HG02885 (cell line): ENCODE measurements at regions not wholly inside any gene's neighbourhood (a gene's known extent, or its start where the extent isn't known, plus 50 kb on each side); places are given as distances from the start of the nearest gene placed in this dataset.

Source experiments
- ATAC-seq: cut with Tn5 transposase; IDR thresholded peaks from one replicate; pipeline ENCODE4 v1.9.1; 2021; ENCODE audit warnings: mild to moderate bottlenecking; ENCODE audit not compliant: unreplicated experiment, poor library complexity

DNA sequence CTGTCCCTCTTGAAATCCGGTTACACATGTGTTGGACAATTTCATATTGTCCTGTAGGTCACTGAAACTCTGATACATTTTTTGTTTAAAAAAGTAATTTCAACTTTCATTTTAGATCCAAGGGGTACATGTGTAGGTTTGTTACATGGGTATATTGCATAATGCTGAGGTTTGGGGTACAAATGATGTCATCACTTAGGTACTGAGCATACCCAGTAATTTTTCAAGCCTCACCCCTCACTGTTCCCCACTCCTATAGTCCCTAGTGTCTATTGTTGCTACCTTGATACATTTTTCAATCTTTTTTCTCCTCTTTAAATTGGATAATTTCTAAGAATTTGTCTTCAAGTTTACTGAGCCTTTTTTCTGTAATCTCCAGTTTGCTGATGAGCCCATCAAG lies 483.0 kb downstream of the DHX35 start:
- no peak for ATAC-seq

DNA sequence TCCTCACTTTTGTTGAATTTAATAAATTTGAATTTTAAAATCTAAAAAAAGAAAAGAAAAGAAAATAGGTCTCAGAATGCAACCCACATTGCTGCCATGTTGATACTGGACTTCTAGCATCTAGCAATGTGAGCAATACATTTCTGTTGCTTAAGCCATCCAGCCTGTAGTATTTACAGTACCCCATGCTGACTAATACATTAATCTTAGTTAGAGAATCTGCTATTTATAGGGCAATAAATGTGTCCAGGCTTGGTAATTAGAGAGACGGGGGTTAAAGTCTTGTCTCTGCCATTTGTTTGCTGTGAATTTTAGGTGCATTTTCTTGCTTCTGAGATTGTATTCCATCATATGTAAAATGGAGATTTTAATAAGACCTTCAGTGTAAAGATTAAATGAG lies 471.3 kb downstream of the DHX35 start:
- ATAC-seq: no peak

DNA sequence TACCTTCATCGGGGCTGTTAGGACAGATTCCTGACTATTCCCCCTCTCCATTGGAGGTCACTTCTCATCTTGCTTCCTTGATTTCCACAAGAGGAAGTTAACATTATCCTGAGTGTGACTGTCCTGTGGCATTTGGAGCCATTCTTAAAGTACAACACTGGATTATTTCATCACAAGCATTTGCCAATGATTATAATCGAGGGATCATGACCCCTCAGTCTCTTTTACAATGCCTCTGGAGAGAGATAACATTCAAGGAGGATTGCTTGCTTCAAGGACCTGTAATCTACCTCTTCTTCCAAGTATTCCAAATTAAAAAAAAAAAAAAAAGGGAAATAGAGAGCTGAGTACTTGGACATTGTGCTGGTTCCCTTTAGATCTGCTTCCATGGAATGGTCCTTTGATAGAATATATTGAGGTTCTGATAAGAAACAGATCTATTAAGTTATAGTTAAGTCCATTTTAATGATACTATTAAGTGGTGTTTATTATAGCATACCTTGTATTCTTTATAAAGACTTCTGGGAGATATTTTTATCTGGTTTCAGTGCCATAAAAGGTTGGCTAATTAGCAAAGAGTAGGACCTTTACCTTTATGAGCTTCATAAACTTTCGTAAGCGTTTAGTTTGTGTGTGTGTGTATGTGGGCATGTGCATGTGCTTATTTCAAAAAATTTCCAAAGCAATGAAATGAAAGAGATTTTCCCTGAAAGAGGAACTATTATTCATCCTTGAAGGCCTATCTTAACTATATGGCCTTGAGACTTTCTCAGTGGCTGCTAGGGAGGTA lies 469.1 kb downstream of the DHX35 start:
- no peak for ATAC-seq

DNA sequence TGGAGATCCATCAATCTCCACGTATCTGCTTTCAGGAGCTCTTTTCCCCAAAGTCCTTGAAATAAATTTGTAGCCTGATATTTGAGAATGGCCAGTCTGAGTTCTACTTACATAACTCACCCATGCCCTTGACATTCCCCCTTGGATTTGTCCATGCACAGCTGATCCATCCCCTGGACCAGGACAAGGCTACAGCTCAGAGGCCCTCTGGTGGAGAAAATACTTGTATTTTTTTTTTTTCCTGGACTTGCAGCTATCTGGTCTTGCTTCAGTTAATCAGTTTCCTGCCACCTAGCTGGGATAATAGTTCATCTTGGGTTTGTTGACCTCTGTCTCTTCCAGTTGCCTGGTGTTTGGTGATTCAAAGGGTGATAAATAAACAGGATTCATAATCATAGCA lies 467.6 kb downstream of the DHX35 start:
- ATAC-seq: no peak

DNA sequence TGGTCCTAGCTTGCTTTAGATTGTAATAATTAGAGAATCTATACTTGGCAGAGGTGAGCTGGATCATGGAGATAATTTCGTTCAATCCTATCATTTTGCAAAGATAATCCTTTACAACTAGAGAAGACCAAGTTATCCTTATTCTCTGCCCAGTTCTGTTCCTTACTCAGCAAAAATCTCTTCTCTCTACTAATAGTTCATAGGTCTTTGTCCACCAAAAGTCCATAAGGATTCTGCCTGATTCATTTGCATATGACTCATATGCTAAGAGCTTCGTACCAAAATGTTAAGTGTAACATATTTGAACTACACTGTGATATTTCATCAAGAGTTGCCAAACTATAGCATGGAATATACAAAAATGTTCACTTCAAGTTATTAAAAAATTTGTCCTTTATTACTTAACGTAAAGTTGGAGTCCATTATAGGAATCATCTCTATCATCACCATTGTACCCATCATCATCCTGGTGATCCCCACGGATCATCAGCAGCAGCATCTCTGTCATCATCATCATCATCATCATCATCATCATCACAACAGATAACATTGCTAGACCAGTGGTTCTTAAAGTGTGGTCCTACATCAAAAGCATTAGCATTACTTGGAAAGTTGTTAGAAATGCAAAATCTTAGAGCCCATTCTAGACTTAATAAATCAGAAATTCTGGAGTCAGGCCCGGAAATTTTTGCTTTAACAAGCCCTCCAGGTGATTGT lies 463.0 kb downstream of the DHX35 start:
- no peak for ATAC-seq

DNA sequence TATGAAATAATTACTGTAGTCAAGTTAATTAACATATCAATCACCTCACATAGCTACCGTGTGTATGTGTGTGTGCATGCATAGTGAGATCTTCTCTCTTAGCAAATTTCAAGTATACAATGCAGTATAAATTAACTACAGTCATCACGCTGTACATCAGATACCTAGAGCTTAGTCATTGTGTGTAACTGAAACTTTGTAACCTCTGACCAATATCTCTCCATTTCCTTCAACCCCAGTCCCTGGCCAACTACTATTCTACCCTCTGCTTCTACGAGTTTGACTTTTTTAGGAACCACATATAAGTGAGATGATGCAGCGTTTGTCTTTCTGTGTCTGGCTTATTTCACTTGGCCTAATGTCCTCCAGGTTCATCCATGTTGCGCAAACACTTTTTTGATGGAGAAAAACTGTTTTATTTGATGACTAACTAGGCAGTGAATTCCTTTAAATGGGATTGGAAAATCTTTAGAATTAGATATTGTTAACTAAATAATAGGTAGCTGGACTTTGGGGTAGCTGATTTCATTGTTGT lies 459.5 kb downstream of the DHX35 start:
- ATAC-seq: no peak

DNA sequence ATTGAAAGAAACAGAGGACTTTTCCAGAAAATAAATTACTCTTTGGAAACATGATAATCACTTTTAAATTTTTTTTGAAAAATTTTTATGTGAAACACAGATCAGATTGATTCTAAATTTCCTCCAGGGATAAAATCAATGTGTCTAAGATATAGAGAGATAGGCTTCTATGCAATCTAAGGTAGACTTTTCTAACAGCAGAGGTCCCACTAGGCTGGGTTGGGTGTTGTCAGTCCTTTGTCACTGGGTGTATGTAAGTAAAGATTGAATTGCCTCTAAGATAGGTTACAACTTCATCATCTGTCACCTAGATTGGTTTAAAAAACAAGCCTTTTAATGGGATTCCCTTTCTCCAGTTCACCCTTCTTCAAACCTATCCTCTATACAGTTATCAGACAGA lies 449.9 kb downstream of the DHX35 start:
- ATAC-seq: no peak

DNA sequence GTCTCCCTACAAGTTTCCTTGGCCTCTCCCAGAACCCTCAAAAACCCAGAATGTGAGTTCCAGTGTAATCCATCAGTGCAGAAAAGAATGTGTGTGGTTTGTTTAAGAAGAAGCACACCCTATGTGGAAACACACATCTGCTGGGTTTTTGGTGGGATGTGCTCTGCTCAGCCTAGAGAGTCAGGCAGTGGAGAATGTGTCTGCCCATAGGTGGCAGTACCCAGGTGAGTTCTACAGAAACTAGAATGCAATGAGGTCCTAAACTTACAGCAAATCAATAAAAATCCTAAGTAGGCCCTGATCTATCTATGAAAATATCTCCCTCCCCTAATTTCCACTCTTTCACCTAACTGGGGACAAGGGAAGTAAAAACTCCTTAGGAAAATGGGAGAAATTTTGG lies 437.3 kb downstream of the DHX35 start:
- no peak for ATAC-seq

DNA sequence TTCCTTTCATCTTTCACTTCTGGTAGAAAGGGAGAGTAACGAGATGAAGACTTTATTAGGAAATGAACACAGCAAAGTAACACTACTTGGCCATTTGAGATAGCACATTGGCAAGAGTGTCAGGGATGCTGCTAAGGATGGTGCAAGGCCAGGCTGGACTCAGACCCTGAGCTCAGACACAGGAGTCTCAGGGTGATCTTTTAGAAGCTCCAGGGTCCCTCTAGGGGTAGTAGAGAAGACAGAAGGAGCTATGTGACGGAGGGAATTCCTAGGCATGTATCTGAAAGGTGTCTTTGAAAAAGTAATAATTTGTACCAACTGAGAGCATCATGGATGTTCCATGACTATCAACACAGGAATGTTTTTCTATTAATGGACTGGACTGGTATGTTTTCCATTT lies 436.5 kb downstream of the DHX35 start:
- no peak for ATAC-seq

DNA sequence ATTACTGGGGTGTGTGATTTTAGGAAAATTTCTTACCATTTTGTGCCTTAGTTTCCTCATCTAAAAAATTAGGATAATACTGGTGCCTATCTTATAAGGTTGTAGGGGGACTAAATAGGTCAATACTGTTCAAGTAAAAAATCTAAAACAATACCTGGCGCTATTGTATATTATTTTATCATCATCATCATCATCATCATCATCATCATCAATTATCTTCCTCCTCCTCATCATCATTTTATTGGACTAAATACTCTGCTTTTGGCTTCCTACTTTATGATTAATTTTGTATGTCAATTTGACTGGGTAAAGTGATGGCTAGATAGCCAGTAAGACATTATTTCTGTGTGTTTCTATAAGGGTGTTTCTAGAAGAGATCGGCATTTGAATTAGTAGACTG lies 435.5 kb downstream of the DHX35 start:
- no peak for ATAC-seq

DNA sequence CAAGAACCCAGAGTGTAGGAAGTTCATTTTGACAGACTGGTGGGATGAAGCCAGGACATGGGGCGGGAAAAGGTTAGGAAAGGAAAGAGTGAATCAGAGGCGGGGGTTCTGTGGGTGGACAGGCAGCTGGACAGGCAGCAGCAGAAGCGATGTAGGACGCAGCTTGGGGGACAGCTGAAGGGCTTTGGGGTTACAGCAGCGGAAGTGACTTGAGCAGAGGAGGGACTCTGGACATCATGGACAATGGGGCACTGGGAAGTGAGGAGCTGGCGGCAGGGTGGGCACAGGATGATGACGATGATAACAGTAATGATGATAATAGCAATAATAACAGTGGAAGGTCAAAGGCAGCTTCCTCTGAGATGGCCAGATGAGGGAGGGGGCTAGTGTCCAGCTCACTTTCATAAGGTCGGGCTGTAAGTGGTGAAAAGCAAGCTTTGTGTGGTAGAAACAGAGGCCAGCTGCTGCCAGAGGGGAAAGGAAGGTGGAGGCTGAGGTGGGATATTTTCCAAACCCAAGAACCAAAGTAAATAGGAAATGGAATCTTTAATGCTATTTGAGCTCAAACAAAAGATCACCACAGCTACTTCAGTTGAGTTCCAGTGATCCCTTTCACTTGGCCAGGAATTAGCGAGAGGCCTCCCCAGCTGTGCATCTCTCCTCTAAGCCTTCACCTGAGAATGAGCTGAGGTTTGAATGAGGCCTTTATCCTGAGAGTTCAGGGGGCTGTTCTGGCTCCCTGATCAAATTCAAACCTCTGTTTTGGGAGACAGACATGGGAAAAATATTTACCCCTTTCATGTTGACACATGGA lies 433.5 kb downstream of the DHX35 start:
- no peak for ATAC-seq

DNA sequence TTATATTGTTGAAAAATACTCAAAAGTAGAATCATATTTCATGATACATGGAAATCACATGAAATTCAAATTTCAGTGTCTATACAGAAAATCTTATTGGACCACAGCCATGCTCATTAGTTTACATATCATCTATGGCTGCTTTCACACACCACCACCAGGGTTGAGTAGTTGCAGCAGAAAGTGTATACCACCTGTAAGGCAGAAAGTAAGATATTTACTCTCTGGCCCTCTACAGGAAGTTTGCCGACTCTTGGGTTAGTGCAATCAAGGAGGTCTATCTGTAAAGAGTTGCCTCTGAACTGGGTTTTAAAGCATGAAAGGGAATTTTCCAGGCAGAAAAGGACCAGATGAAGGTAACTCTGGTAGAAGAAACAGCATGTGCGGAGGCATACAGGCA lies 432.3 kb downstream of the DHX35 start:
- no peak for ATAC-seq

DNA sequence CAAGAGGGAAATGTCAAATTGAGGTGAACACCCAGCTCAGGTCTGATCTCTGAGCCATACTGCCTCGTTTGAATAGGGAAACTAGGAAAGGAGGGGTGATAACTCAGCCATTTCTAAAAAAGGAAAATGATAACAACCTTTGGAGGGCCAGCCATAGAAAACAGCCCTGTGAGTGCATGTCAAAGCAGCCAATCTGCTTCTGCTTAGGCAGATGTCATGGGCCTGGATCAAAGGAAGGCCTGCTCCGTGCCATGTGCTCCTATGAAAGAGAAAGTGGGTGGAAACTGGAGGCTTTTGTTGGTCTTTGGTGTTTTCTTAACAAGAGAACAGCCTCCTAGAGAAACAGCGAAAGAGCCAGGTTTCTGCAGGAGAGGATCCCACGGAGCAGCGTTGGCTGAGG lies 428.0 kb downstream of the DHX35 start:
- no peak for ATAC-seq

DNA sequence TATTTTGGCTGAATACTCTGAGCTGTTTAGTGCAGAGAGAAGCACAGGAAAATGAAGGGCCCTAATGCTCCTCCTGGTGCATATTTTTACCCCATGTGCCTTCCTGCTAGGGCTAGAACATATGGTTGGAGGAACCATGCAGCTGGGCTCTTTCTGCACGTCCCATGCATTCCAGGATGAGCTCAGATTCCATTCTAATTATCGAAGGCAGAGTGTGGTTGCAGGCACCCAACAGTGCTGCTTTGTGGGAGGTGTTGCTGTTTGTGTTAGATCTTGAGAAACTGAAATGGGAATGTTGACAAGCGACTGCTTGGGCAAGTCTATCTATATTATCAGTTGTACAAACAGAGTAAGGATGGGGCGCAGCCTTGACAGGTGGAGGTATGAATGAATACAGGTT lies 419.5 kb downstream of the DHX35 start:
- no peak for ATAC-seq

DNA sequence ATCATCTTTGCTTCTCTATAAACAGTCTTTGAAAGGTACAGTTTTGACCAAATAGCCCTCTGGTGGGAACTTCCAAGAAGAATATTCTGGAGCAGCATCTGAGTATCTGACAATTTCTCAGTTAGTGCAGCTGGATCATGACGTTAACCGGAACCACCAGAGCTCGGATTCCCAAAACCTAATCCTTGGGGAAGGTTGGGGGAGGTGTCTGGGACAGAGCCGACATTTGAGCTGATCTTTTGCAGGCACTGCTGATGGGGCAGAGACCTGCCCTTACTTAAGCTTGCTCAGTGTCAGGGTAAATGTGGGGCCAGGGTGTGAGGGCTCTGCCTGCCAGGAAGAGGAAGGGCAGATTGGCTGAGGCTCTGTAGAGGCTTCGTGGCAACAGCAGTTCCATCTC lies 416.6 kb downstream of the DHX35 start:
- ATAC-seq: no peak

DNA sequence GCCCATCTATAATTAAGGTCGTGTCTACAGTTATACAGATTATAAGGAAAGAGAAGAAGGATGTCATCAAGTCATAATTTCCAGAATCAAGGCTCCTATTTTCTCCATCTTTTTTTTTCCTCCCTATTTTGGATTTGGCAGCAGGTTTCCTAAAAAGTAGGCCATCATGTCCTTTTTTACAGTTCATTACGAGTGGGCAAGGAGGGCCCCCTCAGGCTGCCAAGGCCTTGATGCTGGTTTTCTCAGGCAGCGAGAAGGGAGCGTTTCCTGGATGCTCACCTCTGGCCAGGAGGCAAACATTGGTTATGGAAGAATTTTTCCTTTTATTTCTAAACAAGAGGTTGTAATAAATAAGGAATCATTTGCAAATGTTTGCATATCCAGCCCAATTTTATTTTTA lies 414.6 kb downstream of the DHX35 start:
- ATAC-seq: no peak

DNA sequence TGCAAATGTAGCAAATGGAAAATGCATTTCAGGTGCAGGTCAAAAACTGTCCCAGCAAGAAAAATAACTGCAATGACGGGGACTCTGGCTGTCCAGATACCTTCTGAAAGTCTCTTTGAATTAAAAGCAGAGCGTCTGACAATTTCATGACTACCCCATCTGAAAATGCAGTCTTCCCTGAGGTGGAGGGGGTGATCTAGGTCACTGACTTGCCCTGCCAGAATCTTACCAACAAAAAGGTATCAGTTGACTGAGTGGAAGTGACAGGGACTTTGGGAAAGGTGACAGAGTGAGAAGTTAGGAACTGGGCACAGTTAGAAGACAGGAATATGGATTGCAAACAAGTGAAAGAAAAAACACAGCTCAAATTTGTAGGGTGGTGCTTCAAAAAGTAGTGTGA lies 402.2 kb downstream of the DHX35 start:
- no peak for ATAC-seq

DNA sequence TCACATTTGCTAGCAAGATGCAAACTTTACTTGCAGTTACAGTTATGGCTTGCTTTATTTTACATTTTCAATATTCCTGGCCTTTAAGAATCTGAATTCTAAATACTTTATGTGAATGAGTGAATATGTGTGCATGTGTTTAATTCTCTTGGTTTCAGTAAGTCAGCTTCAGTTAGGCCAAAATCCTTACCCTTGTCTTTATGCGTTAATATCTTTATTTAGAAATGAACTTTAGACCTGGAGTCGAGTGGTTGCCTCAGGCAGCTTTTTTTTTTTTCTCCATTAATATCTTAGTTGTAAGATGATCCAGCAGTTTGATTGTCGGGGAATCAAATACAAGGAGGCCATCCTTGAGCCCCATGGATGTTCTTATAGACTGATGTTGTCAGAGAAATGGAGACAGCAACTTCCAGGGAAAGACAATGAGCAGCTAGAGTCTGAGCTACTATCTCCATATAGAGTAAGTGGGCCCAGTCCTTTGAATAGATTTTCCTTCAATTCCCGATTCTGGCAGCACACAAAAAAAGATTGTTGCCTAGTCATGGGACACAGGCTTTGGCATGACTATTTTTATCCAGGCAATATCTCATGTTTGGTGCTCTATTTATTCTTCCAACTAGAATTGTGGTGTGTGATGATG lies 398.0 kb downstream of the DHX35 start:
- ATAC-seq: no peak

DNA sequence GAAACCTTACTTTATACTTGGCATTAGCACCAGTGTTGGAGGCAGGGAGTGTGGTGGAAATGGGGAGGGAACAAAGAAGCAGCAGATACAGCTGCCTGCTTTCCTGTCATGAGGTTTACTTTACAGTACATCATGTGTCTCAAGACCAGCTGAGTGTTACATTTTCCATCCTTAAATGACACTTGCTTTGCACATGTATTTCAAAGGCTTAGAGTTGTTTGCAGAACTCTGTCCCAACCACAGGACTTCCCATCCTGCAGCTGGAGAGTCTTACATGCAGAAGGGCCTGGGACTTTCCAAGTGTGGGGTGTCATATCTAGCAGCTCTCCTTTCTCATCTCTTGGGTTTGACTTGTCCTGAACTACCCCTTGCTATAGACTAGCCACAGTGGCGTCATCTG lies 395.9 kb downstream of the DHX35 start:
- no peak for ATAC-seq

DNA sequence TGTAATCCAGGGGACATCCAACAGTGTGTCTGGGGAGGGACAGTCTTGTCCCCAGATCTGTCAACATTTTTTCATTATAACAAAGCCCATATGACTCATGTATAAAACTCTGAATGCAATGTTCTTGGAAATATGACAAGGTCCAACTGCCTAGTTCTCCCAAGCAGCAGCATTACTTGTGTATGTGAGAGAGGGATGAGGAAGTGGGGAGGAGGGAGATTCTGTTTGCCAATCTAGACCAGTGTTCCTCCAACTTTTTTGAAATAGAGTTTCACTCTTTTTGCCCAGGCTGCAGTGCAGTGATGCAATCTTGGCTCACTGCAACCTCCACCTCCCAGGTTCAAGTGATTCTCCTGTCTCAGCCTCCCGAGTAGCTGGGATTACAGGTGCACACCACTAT lies 394.8 kb downstream of the DHX35 start:
- ATAC-seq: no peak

DNA sequence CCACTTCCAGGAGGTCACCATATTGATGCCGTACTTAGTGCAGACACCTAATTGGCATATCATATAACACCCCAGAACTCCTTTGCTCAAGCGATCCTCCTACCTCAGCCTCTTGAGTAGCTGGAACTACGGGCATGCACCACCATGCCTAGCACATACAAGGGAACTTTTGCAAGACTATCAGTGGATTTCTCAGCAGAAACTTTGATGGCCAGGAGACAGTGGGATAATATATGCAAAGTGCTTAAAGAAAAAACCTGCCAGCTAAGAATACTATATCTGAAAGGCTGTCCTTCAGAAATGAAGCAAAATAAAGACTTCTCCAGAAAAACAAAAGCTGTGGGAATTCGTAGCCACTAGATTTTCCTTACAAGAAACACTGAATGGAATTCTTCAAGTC lies 387.1 kb downstream of the DHX35 start:
- ATAC-seq: no peak
